Bronchial epithelial cell (primary cell): ENCODE measurements at regions not wholly inside any gene's neighbourhood (a gene's known extent, or its start where the extent isn't known, plus 50 kb on each side); places are given as distances from the start of the nearest gene placed in this dataset.

Source experiments
- DNase-seq: peaks from one replicate; pipeline ENCODE4 v3.0.0-alpha.2; 2010; ENCODE audit warnings: low read depth
- FAIRE-seq: peaks from 2 replicates; lab custom pipeline; 2011; peaks lifted over from hg19 to GRCh38; lab: Jason Lieb, UNC
- H3K27me3 ChIP-seq: 2 replicates; pipeline ENCODE4 v1.5.1; 2011; ENCODE audit warnings: low read length; ENCODE audit not compliant: control insufficient read depth, insufficient read depth
- H3K36me3 ChIP-seq: 2 replicates; pipeline ENCODE4 v1.5.1; 2011; ENCODE audit warnings: low read length; ENCODE audit not compliant: control insufficient read depth, insufficient read depth
- H3K4me3 ChIP-seq: 2 replicates; pipeline ENCODE4 v1.5.1; 2011; ENCODE audit warnings: mild to moderate bottlenecking, low read depth, low read length, control low read depth
- TF ChIP-seq, protein P1 (sequence below): IDR thresholded peaks from 2 replicates; pipeline ENCODE4 v1.5.1; 2011; ENCODE audit warnings: mild to moderate bottlenecking, moderate library complexity, low read length, control low read depth, inconsistent platforms; ENCODE audit not compliant: insufficient read depth, severe bottlenecking

GRCh38 chr1:79550402-79550801 is 543.9 kb upstream of the ADGRL4 start:
- Histone ChIP-seq H3K36me3 (no peaks in the 10 kb centered on the region), H3K27me3 (no peaks in the 10 kb centered on the region), H3K4me3 (no peak overlapping the region)
- TF ChIP-seq, protein P1, sequence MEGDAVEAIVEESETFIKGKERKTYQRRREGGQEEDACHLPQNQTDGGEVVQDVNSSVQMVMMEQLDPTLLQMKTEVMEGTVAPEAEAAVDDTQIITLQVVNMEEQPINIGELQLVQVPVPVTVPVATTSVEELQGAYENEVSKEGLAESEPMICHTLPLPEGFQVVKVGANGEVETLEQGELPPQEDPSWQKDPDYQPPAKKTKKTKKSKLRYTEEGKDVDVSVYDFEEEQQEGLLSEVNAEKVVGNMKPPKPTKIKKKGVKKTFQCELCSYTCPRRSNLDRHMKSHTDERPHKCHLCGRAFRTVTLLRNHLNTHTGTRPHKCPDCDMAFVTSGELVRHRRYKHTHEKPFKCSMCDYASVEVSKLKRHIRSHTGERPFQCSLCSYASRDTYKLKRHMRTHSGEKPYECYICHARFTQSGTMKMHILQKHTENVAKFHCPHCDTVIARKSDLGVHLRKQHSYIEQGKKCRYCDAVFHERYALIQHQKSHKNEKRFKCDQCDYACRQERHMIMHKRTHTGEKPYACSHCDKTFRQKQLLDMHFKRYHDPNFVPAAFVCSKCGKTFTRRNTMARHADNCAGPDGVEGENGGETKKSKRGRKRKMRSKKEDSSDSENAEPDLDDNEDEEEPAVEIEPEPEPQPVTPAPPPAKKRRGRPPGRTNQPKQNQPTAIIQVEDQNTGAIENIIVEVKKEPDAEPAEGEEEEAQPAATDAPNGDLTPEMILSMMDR: no peak
- FAIRE-seq: no peak
- DNase-seq: no peak

GRCh38 chr1:79549201-79549600 is 542.7 kb upstream of the ADGRL4 start:
- Histone ChIP-seq H3K36me3 (no peaks in the 10 kb centered on the region), H3K4me3 (no peak overlapping the region), H3K27me3 (no peaks in the 10 kb centered on the region)
- TF ChIP-seq, protein P1: no peak
- no peak for FAIRE-seq
- DNase-seq: no peak

GRCh38 chr1:79547514-79547913 is 541.0 kb upstream of the ADGRL4 start:
- FAIRE-seq: no peak
- DNase-seq: no peak
- TF ChIP-seq, protein P1: no peak
- Histone ChIP-seq H3K27me3 (no peaks in the 10 kb centered on the region), H3K36me3 (no peaks in the 10 kb centered on the region), H3K4me3 (no peak overlapping the region)

DNA sequence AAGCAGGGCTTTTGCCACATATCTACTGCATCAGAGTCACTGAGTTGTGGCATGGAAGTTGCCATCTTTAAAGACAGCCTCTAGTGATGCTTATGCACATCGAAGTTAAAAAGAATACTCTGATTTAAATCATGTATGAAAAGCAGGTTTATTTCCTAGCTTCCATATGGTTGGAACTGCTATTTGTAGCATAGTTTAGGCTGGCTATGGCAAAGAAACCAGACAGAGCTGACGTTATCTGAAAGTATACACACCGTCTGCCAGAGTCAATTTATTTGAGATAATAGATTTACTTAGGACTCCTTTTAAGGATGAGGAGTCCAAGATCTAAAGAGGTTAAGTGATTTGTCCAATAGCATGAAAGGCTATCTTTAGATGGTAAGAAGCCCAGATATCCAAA is 536.9 kb upstream of the ADGRL4 start:
- Histone ChIP-seq H3K4me3 (no peak overlapping the region), H3K27me3 (no peaks in the 10 kb centered on the region), H3K36me3 (no peaks in the 10 kb centered on the region)
- TF ChIP-seq, protein P1: no peak
- DNase-seq (no peak), FAIRE-seq (no peak)

GRCh38 chr1:79539001-79539400 is 532.5 kb upstream of the ADGRL4 start:
- H3K36me3 ChIP-seq: no peaks in the 10 kb centered on the region
- DNase-seq (no peak), FAIRE-seq (no peak)

DNA sequence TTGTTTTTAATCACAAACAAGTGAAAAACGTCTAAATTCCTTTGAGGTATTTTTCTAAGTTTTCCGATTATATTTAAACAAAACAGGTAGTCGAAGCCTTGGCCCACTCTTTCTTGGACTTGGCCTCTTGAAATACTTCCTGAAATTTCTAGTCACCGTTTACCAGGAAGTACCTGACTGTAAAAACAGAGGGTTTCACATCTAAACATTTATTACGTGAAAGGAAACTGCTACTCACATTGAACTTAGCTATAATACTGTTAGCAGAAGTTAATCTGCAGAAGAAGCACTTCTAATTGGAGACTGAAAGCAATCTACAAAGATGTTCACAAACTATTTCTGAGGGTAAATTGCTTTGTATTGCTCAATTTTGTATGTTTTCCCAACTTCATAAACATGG is 526.0 kb upstream of the ADGRL4 start:
- no peak overlapping the region for H3K4me3 ChIP-seq
- no peaks in the 10 kb centered on the region for H3K27me3 ChIP-seq
- no peak for DNase-seq
- TF ChIP-seq, protein P1: no peak
- no peaks in the 10 kb centered on the region for H3K36me3 ChIP-seq
- no peak for FAIRE-seq

More at GRCh38 chr1:79539001-79539400, 532.5 kb upstream of the ADGRL4 start:
- Histone ChIP-seq H3K4me3 (no peak overlapping the region), H3K27me3 (no peaks in the 10 kb centered on the region)
- TF ChIP-seq, protein P1: no peak
